NCI-H2171 (cell line): ENCODE measurements at regions not wholly inside any gene's neighbourhood (a gene's known extent, or its start where the extent isn't known, plus 50 kb on each side); places are given as distances from the start of the nearest gene placed in this dataset.

Experiments used
- DNase-seq: peaks from one replicate; lab custom pipeline; 2025; lab: John Stamatoyannopoulos, UW

DNA sequence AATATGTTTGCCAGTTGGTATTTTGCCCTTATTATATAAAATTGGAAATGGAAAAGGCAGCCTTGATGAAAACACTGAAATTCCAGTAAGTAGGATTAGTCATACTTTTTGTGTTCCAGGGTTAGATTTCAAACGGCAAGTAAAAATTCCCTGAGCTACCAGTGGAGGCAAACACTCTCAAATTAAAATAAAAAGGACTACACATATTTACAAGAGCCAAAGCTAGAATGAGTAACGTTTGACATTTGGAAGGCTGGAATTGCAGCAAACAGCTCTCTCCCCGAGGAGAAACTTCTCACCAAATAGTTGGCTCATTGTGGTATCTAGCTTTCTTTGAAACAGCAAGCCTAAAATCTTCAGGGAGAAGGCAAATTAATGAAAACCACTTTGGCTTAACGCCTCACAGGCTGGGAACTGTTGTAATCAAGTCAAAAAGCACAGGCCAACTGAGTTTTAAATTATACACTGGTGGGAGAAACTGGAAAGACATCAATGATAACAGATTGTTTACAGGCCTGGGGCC lies 288.4 kb downstream of the SNX13 start:
- DNase-seq = no peak

DNA sequence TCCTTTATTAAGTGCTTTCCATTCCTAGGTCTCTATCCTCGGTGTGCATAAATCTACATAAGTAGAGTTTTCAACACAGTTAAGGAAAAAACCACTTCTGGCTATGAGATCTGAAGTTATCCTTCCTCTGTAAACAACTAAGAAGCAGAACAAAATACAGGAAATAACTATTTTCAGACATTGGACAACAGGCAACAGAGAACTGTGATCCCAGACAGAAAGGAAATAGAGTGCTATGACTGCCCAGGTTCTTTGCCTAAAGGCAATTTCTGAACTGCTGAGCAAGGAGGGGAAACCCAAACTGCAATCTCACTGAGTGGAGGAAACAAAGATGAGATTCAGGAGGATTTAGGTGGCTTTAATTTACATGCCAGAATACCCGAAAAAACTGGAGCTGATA lies 285.4 kb downstream of the SNX13 start:
- DNase-seq = no peak

- no peak for DNase-seq
These were observed 281.2 kb downstream of the SNX13 start for GRCh38 chr7:17659126-17659525.

GRCh38 chr7:17660116-17660515 lies 280.2 kb downstream of the SNX13 start:
- DNase-seq = no peak

DNA sequence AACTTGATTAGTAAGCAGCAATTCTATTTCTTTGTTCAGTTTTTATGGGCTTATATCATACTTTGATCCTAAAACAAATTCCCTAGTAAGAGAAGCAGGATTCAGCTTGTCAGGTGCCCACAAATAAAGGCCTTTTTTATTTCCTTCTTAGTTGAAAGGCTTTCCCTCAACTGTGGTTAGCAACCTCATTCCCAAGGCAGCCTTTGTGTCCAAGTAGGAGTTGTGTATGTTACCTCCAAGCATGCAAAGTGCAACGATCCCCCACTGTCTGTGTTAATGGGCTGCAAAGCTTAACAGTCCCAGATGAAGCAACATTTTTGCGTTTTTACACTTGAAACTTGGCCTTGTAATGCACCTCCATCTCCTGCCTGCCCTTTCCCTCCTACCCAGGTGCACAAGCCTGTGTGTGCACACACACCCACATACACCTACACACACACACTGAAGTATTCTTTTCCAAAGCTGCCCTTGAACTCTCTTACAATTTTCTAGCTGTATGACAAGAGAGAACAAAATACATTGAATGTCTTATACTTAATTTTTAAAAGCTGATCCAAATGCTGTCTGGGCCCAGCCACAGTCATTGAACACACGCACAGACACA lies 278.2 kb downstream of the SNX13 start:
- no peak for DNase-seq

DNA sequence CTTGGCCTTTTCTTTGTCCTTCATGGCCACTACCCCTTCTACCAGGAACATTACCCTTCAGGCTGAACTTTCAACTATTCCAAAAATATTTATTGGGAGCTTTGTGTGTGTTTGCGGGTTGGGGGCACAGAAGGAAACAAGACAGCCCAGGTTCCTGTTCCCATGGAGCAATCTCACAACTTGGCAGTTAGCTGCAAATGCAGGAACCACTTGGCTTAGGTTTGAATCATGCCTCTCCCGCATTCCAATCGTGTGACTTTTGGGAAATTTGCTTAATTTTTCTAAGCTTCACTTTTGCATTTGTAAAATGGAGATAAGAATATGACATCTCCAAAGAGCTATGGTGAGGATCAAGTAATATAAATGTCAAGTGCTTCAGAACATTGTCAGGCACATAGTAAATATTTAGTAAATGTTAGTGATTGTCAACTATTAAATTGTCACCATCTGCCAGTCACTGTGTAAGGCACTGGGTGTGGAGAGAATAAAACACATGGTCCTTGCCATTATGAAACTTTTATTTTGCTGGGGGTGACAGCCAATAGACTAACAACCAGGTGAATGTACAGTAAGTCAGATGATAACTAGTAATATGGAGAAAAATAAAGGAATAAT lies 277.1 kb downstream of the SNX13 start:
- DNase-seq = no peak

GRCh38 chr7:17665029-17665428 lies 275.3 kb downstream of the SNX13 start:
- DNase-seq = no peak

DNA sequence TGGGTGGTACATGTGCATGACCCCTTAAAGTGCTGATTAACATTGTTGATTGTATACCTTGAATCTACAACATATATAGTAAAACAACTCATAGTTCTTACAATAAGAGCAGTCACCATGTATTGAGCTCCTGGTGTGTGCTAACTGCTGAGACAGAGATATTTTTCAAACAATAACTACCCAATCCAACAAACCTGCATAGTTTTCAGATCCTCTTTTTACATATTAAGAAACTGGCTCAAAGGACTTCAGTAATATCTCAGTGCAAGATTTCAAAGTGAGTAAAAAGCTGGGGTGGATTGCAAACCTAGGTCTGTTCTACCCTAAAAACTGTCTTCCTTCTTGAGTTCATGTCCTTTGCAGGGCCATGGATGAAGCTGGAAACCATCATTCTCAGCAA lies 272.2 kb downstream of the SNX13 start:
- no peak for DNase-seq

DNA sequence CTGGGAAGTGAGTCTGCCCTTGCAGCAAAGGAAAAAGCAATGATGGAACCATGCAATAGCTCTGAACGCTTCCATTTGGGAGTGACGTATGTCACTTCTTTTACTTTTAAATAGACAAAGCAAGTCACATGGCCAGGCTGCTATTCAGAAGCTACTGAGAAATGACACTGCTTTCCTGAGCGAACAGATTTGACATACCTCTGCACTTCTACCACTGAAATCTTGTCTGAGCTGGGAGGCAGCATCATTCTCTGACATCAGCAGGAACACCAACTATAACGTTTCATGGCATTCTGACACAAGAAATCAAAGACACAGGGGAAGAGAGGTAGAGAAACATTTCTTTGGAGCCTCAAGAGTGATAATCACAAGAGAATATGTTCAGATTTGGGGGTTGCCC lies 271.1 kb downstream of the SNX13 start:
- DNase-seq = no peak

- DNase-seq = no peak
These were observed 268.3 kb downstream of the SNX13 start for GRCh38 chr7:17671956-17672355.

GRCh38 chr7:17672783-17673182 lies 267.5 kb downstream of the SNX13 start:
- DNase-seq = no peak

- no peak for DNase-seq
These were observed 265.9 kb downstream of the SNX13 start for GRCh38 chr7:17674166-17674942.

GRCh38 chr7:17674943-17675608 lies 265.2 kb downstream of the SNX13 start:
- no peak for DNase-seq

DNA sequence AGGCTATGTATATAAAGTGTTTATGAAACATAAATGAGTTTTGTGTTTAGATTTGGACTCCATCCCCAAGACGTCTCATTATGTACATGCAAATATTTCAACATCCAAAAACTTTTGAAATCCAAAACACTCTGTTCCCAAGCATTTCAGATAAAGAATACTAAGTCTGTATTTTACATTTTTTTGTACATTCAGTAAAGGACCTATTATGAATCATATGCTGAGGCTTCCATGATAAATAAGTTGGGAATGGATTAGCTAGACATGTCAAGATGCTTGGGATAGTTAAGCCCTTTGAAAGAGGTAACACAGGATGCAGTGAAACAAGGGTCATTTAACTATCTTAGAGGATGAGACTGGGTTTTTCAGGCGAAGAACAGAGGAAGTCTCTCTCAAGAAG lies 262.9 kb downstream of the SNX13 start:
- no peak for DNase-seq

- no peak for DNase-seq
These were observed 261.4 kb downstream of the SNX13 start for GRCh38 chr7:17678896-17679295.

GRCh38 chr7:17679458-17679857 lies 260.8 kb downstream of the SNX13 start:
- DNase-seq = no peak

- no peak for DNase-seq
These were observed 260.3 kb downstream of the SNX13 start for GRCh38 chr7:17680026-17680425.

DNA sequence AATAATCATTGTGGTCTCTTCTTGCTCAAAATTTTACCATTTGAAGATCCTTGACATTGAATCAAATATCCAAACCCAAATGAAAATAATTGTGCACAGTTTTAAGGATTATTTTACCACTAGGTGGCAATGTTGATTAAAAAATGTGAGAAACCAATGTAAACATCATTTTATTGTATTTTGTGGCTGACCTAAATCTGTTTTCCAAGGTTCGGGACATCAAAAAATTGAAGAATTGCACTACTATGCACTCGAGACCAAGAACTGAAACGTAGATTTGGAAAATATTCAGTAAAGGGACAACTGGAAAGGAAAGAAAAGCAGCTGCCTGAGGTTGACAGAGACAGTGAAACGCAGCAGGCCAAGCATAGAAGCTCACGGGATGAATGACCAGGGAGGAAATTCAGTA lies 259.3 kb downstream of the SNX13 start:
- DNase-seq = peak; percentile 9

GRCh38 chr7:17681965-17682364 lies 258.3 kb downstream of the SNX13 start:
- DNase-seq = no peak

DNA sequence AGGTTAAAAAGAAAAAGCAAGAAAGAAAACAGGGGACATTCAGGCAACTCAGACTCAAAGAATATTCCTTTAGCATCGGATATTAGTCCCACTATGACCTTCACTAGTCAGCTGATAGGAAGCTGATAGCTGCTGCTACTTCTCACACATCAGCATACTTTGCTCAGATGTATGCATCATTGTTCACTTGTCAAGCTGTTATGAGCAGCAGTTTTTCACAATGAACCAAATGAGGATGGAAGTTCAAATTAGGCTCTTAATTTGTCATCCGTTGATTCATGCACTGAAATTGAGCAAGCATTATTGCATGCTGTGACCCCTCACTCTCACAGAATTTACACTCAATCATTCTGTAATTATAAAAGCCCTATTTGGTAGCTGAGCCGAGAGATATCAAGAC lies 257.7 kb downstream of the SNX13 start:
- no peak for DNase-seq

DNA sequence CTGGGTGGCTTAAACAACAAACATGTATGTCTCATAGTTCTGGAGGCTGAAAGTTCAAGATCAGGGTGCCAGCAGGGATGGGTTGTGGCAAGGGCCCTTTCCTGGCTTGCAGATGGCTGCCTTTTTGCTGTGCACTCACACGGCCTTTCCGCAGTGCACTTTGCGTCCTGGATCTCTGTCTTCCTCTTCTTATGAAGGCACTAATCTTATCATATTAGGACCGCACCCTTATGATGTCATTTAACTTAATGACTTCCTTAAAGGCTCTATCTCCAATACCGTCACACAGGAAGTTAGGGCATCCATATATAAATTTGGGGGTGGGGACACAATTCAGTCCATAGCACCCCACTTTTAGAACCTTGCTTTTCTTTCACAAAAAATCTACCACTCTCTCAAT lies 255.2 kb downstream of the SNX13 start:
- no peak for DNase-seq

DNA sequence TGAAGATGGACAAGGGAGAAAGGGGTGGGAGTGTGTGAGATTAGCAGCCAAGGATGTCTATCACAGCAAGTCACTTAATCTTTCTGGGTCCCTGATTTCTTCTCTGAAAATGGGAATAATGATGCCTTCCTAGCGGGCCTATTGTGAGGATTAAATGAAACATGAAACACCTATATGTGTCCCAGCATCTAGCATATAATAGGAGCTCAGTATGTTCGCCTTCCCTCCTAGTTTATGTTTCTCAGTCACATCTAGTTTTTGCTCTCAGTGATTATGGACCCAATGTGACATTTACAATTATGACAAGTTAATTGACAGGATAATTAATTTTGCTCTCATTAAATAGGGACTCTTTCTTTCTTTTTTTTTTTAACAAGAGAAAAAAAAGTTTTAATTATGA lies 252.9 kb downstream of the SNX13 start:
- DNase-seq = no peak
